ENCODE measurements at regions not wholly inside any gene's neighbourhood (a gene's known extent, or its start where the extent isn't known, plus 50 kb on each side); places are given as distances from the start of the nearest gene placed in this dataset.

DNA sequence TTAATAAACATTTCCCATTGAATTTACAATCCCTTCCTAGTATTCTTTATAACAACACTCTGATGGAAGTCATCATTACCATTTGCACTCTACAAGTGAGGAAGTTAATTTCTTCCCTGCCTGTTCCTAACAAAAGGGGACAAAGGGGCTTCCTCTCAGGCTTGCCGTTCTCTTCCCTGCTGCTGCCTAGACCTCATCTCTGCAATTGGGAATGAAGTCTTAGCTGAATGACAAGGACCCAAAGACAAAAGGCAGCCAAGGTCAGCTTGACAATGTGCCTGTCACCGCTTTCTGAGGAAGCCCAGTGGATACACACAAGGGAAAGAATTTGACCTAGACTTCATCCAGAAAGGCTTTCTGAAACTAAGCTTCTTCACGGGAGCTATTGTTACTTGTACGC, 416.4 kb downstream of the CMPK2 start:
- TF ChIP-seq, protein P1, sequence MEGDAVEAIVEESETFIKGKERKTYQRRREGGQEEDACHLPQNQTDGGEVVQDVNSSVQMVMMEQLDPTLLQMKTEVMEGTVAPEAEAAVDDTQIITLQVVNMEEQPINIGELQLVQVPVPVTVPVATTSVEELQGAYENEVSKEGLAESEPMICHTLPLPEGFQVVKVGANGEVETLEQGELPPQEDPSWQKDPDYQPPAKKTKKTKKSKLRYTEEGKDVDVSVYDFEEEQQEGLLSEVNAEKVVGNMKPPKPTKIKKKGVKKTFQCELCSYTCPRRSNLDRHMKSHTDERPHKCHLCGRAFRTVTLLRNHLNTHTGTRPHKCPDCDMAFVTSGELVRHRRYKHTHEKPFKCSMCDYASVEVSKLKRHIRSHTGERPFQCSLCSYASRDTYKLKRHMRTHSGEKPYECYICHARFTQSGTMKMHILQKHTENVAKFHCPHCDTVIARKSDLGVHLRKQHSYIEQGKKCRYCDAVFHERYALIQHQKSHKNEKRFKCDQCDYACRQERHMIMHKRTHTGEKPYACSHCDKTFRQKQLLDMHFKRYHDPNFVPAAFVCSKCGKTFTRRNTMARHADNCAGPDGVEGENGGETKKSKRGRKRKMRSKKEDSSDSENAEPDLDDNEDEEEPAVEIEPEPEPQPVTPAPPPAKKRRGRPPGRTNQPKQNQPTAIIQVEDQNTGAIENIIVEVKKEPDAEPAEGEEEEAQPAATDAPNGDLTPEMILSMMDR (IDR thresholded peaks at IDR 0.05), result no peak
- TF ChIP-seq POLR2A (IDR thresholded peaks at IDR 0.05), result no peak

All from Peyer's patch (tissue), 4 donors.